Retinal pigment epithelial cell (primary cell): ENCODE measurements at regions not wholly inside any gene's neighbourhood (a gene's known extent, or its start where the extent isn't known, plus 50 kb on each side); places are given as distances from the start of the nearest gene placed in this dataset.

Experiments
- DNase-seq: peaks from one replicate; pipeline ENCODE4 v3.0.0-alpha.2; 2010; ENCODE audit warnings: low read depth
- H3K4me3 ChIP-seq: 2 replicates; pipeline ENCODE4 v1.5.1; 2011; ENCODE audit warnings: mild to moderate bottlenecking, low read length, control low read depth, moderate library complexity
- CTCF ChIP-seq: conservative IDR thresholded peaks from 2 replicates; pipeline ENCODE4 v1.5.1; 2011; ENCODE audit warnings: low read depth, low read length, control low read depth, inconsistent platforms

DNA sequence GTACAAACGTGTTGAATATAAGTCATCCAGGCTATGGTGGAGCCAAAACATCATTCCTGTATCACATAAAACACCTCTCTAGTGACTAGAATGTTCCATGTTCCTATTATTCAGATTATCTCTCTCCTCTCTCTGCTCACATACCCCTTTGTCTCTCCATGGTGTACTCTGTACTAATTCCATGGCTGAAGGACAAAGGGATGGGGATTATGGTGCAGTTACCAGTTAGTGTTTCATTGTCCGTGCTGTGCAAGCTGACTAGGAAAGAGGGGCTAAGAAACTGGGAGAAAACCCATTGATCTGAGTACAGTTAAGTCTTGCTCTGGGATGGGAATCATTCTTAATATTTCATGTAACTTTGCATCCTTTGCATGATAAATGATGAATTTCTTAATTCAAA lies 397.4 kb upstream of the NOX3 start:
- no peak for DNase-seq
- no peak overlapping the region for H3K4me3 ChIP-seq
- TF ChIP-seq CTCF: no peak

GRCh38 chr6:155850408-155850841 lies 394.8 kb upstream of the NOX3 start:
- H3K4me3 ChIP-seq: no peak overlapping the region
- peak; percentile 39 for DNase-seq
- no peak for TF ChIP-seq CTCF

DNA sequence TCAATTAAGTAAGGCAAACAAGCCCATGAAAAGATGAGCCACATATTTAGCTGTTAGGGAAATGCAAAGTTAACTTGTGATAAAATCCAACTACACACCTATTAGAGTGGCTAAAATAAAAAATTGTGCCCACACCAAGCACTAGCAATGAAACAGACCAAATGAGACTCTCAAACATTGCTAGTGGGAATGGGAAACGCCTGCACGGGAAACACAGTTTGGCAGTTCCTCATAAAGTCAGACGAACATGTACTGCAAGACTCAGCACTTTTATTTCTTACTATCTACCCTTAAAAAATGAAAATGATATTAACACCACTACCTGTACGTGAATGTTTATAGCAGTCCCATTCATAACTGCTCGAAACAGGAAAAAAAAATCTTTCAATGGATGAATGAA lies 392.1 kb upstream of the NOX3 start:
- no peak for TF ChIP-seq CTCF
- H3K4me3 ChIP-seq: no peak overlapping the region
- no peak for DNase-seq

DNA sequence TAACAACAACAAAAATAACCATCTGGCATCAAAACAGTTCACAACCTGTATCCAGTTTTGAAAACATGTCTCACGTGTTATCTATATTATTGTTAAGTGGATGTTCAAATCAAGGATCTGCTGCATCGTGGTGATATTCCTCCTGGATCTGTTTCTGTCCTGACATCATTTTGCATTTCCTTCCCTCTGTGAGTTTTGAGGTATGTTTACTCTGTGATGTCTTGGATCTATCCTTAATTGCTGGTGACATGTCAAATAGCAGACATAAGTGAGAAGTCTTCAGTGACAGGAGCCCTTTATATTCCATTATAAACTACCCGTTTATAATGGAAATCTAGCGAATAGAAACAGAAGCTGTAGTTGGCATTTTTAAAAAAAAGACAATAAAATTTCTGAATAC lies 381.8 kb upstream of the NOX3 start:
- no peak overlapping the region for H3K4me3 ChIP-seq
- TF ChIP-seq CTCF: no peak
- no peak for DNase-seq

DNA sequence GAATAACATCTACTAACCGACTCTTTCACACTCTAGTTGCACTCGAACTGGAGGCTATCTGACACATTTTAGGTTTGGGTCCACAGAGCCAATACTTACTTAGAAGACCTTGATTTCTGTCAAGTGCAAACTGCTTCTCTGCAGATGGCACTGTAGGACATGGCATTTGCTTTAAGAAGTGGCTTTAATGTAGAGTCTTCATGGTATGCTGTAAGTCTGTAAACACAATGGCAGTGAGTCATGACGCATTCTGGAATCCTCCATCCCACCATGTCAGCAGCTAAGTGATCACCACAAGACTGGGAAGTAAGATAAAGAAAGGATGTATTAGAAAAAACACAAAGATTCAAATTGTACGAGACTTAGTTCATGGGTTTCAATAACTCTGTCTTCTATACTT lies 377.0 kb upstream of the NOX3 start:
- no peak for DNase-seq
- TF ChIP-seq CTCF: peak; percentile 19

GRCh38 chr6:155830531-155830930 lies 374.9 kb upstream of the NOX3 start:
- DNase-seq: no peak
- no peak for TF ChIP-seq CTCF
- no peak overlapping the region for H3K4me3 ChIP-seq

More for the DNA sequence above, 377.0 kb upstream of the NOX3 start:
- H3K4me3 ChIP-seq: no peak overlapping the region

- TF ChIP-seq CTCF: no peak
- no peak overlapping the region for H3K4me3 ChIP-seq
Observed at GRCh38 chr6:155829646-155830045, 374.0 kb upstream of the NOX3 start.

More at GRCh38 chr6:155829646-155830045, 374.0 kb upstream of the NOX3 start:
- DNase-seq: no peak
